Right lobe of liver (tissue), 4 donors: ENCODE measurements at regions not wholly inside any gene's neighbourhood (a gene's known extent, or its start where the extent isn't known, plus 50 kb on each side); places are given as distances from the start of the nearest gene placed in this dataset.

Source experiments
- CTCF ChIP-seq, 4 donors: fragments of 200-600 bp in 3 of 4; fragments of 450-650 bp in 1 of 4; IDR thresholded peaks; one replicate each; pipeline versions ENCODE4 v1.5.1 to v1.8.0; 2016 to 2022; ENCODE audit warnings: antibody characterized with exemption in 4 of 4, mild to moderate bottlenecking in 2 of 4
- POLR2A ChIP-seq: fragments of 450-650 bp; IDR thresholded peaks from one replicate; pipeline ENCODE4 v1.6.1; 2017; ENCODE audit warnings: antibody characterized with exemption, mild to moderate bottlenecking
- donor health status: DM: no; HTN: no; CAD: no.
- donor health status: DM: no; HTN: no; CAD: no.
- donor health status: DM: no; HTN: yes; CAD: no.

- TF ChIP-seq POLR2A, result no peak
- no peak for TF ChIP-seq CTCF (IDR thresholded peaks at IDR 0.05)
Observed at GRCh38 chr6:166738386-166739116, 111.5 kb upstream of the RPS6KA2 start.
